NAMALWA (cell line): ENCODE measurements at regions not wholly inside any gene's neighbourhood (a gene's known extent, or its start where the extent isn't known, plus 50 kb on each side); places are given as distances from the start of the nearest gene placed in this dataset.
"Not testable (repeated sequence)": the region's sequence is repeated elsewhere in the genome, so short reads cannot be mapped to it uniquely, and the experiment has no call there.

Experiments
- DNase-seq: peaks from one replicate; pipeline ENCODE4 v3.0.0-alpha.2; 2015; ENCODE audit warnings: low spot score

- no peak for DNase-seq
These were observed 95.5 kb upstream of the TBX5 start for GRCh38 chr12:114501474-114501807.

DNA sequence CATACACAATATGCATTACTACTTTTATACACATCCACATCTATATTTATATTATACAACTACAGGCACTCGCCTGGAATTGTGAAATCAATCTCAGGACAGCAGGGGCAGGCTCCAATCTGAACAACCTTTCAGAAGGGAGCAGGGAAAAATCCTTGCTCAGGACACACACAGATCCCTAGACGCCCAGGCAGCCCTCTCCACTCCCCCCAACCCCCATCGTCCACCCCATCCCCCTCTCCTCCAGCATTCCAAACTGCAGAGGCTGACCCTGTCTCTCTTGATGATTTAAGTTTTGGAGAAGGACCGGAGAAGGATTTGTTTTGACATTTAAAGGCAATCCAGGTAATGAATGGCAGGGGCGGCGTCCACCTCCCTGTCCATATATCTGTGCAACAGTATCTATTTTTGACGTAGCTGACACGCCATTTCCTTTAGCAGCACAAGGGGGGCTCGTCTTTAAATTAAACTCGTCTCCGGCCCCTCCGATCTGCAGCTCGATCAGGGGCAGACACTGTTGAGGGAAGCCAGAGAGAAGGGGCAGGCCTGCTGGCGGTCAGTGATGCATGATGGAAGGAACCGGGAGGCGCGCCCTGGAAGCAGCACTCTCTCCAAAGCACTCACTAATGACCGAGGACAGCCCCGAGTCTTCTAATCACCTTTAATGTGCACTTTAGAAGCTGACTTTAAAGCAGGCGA lies 95.0 kb upstream of the TBX5 start:
- no peak for DNase-seq

DNA sequence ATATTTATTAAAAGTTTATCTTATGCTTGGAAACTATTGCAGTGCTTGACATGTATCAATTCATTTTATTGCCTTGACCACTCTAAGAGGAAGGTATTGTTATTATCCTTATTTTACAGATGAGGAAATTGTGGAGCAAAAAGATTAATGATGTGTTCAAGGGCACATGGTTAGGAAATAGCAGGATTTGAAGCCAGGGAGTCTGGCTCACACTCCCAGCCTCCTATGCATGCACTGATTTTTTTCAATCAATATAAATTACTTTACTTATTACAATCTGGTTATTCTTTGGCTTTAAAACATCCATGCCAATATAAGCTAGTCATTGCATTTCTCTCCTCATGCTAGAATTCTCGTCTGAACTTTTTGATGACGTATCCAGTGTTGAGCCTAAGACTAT lies 94.2 kb upstream of the TBX5 start:
- DNase-seq = no peak

GRCh38 chr12:114499338-114499737 lies 93.4 kb upstream of the TBX5 start:
- no peak for DNase-seq

DNA sequence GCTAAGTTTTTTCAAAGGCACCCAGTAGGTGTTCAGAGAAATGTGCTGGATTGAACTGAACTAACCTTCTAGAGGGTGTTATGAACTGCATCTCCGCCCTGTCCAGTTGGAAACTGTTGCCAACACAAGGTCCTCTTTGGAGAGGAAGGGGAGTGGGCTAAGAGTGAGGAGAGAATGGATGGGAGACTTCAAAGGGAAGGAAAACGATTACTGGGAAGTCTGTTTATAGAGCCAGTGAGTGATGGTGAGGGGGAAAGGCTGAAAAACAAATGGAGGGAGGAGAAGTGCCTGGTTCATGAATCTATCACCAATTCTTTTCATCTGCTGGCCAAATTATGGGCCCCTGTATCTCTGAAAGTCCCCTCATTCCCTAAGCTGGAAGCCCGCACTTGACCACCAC lies 86.0 kb upstream of the TBX5 start:
- DNase-seq = no peak

DNA sequence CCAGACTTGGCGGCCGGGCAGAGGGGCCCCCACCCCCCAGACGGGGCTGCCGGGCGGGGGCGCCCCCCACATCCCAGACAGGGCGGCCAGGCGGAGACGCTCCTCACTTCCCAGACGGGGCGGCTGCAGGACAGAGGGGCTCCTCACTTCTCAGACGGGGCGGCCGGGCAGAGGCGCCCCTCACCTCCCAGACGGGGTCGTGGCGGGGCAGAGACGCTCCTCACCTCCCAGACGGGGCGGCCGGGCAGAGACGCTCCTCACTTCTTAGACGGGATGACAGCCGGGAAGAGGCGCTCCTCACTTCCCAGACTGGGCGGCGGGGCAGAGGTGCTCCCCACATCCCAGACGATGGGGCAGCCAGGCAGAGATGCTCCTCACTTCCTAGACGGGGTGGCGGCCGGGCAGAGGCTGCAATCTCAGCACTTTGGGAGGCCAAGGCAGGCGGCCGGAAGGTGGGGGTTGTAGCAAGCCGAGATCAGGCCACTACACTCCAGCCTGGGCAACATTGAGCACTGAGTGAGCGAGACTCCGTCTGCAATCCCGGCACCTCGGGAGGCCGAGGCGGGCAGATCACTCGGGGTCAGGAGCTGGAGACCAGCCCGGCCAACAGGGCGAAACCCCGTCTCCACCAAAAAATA lies 79.0 kb upstream of the TBX5 start:
- not testable (repeated sequence) for DNase-seq

GRCh38 chr12:114483996-114484395 lies 78.1 kb upstream of the TBX5 start:
- no peak for DNase-seq

- DNase-seq = no peak
These were observed 75.2 kb upstream of the TBX5 start for GRCh38 chr12:114481200-114481535.

- no peak for DNase-seq
These were observed 74.6 kb upstream of the TBX5 start for GRCh38 chr12:114480337-114481199.

DNA sequence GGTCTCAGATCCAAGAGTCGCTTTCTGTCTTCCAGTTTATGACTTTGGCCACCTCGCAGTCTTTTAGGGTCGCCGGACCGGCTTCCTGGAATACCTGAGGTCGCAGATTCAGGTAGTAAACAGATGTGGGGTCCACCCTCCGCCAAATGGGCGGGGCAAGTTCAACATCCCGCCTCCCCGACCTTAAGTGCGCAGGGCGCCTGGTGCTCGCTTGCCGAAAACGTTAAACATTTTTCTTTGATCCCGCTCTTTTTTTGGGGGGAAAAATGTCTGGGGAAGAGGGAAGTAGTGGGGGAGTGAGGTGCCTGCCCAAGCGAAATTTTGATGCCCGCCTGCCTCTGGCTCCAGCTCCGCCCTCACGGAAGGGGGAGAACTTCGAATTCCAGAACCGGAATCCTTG lies 73.9 kb upstream of the TBX5 start:
- DNase-seq = no peak

GRCh38 chr12:114478865-114479264 lies 72.9 kb upstream of the TBX5 start:
- DNase-seq = no peak

GRCh38 chr12:114477989-114478395 lies 72.0 kb upstream of the TBX5 start:
- DNase-seq = no peak

GRCh38 chr12:114476159-114476558 lies 70.2 kb upstream of the TBX5 start:
- DNase-seq = no peak

- no peak for DNase-seq
These were observed 67.8 kb upstream of the TBX5 start for GRCh38 chr12:114473717-114474116.

- no peak for DNase-seq
These were observed 67.1 kb upstream of the TBX5 start for GRCh38 chr12:114473018-114473417.

- DNase-seq = no peak
These were observed 51.7 kb upstream of the TBX5 start for GRCh38 chr12:114457620-114458019.
